GM19463 (cell line): ENCODE measurements at regions not wholly inside any gene's neighbourhood (a gene's known extent, or its start where the extent isn't known, plus 50 kb on each side); places are given as distances from the start of the nearest gene placed in this dataset.
"Not testable (repeated sequence)": the region's sequence is repeated elsewhere in the genome, so short reads cannot be mapped to it uniquely, and the experiment has no call there.

ENCODE experiments used
- ATAC-seq: cut with Tn5 transposase; IDR thresholded peaks from one replicate; pipeline ENCODE4 v1.9.1; 2021; ENCODE audit warnings: mild to moderate bottlenecking, moderate library complexity; ENCODE audit not compliant: unreplicated experiment

- ATAC-seq, result no peak
Measured at GRCh38 chr1:99496067-99496466, 149.8 kb upstream of the PALMD start.

GRCh38 chr1:99497690-99498089, 148.2 kb upstream of the PALMD start:
- ATAC-seq, result no peak

GRCh38 chr1:99500541-99500940, 145.4 kb upstream of the PALMD start:
- ATAC-seq, result no peak

GRCh38 chr1:99501871-99502270, 144.0 kb upstream of the PALMD start:
- ATAC-seq, result no peak

- no peak for ATAC-seq
Measured at GRCh38 chr1:99502400-99502799, 143.5 kb upstream of the PALMD start.

GRCh38 chr1:99503276-99503747, 142.6 kb upstream of the PALMD start:
- no peak for ATAC-seq

- no peak for ATAC-seq
Measured at GRCh38 chr1:99504287-99504686, 141.6 kb upstream of the PALMD start.

- ATAC-seq, result no peak
Measured at GRCh38 chr1:99506631-99507030, 139.3 kb upstream of the PALMD start.

GRCh38 chr1:99507446-99507845, 138.5 kb upstream of the PALMD start:
- not testable (repeated sequence) for ATAC-seq

GRCh38 chr1:99507906-99508732, 137.8 kb upstream of the PALMD start:
- ATAC-seq, result no peak

GRCh38 chr1:99508733-99509445, 137.0 kb upstream of the PALMD start:
- not testable (repeated sequence) for ATAC-seq

GRCh38 chr1:99514823-99515552, 130.9 kb upstream of the PALMD start:
- ATAC-seq, result not testable (repeated sequence)

- ATAC-seq, result no peak
Measured at GRCh38 chr1:99516141-99516540, 129.8 kb upstream of the PALMD start.

- no peak for ATAC-seq
Measured at GRCh38 chr1:99520121-99520520, 125.8 kb upstream of the PALMD start.

- ATAC-seq, result no peak
Measured at GRCh38 chr1:99525331-99525730, 120.6 kb upstream of the PALMD start.

- no peak for ATAC-seq
Measured at GRCh38 chr1:99527078-99527477, 118.8 kb upstream of the PALMD start.

- no peak for ATAC-seq
Measured at GRCh38 chr1:99527545-99527944, 118.4 kb upstream of the PALMD start.

GRCh38 chr1:99529002-99529401, 116.9 kb upstream of the PALMD start:
- no peak for ATAC-seq

- no peak for ATAC-seq
Measured at GRCh38 chr1:99531578-99532275, 114.2 kb upstream of the PALMD start.

- no peak for ATAC-seq
Measured at GRCh38 chr1:99532276-99532580, 113.7 kb upstream of the PALMD start.
